Inflammatory macrophage (primary cell): ENCODE measurements at regions not wholly inside any gene's neighbourhood (a gene's known extent, or its start where the extent isn't known, plus 50 kb on each side); places are given as distances from the start of the nearest gene placed in this dataset.

Experiments
- DNase-seq, 2 donors: peaks; one replicate each; pipeline ENCODE4 v3.0.0-alpha.2; 2020 to 2022

- no peak for DNase-seq
Observed at GRCh38 chr2:222146488-222146887, 152.3 kb downstream of the PAX3 start.

- no peak for DNase-seq
Observed at GRCh38 chr2:222142027-222142426, 156.8 kb downstream of the PAX3 start.

- DNase-seq: no peak
Observed at GRCh38 chr2:222136106-222136630, 162.6 kb downstream of the PAX3 start.

GRCh38 chr2:222134654-222135053 is 164.1 kb downstream of the PAX3 start:
- DNase-seq: no peak

- DNase-seq: no peak
Observed at GRCh38 chr2:222133897-222134296, 164.9 kb downstream of the PAX3 start.

GRCh38 chr2:222130855-222131254 is 167.9 kb downstream of the PAX3 start:
- no peak for DNase-seq

GRCh38 chr2:222127660-222128059 is 171.1 kb downstream of the PAX3 start:
- no peak for DNase-seq

GRCh38 chr2:222120933-222121332 is 177.9 kb downstream of the PAX3 start:
- no peak for DNase-seq

GRCh38 chr2:222115296-222115695 is 183.5 kb downstream of the PAX3 start:
- no peak for DNase-seq

- DNase-seq: no peak
Observed at GRCh38 chr2:222108957-222109585, 189.7 kb downstream of the PAX3 start.

GRCh38 chr2:222108497-222108896 is 190.3 kb downstream of the PAX3 start:
- no peak for DNase-seq

- DNase-seq: no peak
Observed at GRCh38 chr2:222105046-222105445, 193.8 kb downstream of the PAX3 start.

- DNase-seq: no peak
Observed at GRCh38 chr2:222102575-222103349, 196.0 kb downstream of the PAX3 start.

- DNase-seq: no peak
Observed at GRCh38 chr2:222100704-222101699, 197.8 kb downstream of the PAX3 start.

- DNase-seq: no peak
Observed at GRCh38 chr2:222088561-222088960, 210.2 kb downstream of the PAX3 start.

- DNase-seq: no peak
Observed at GRCh38 chr2:222087998-222088397, 210.8 kb downstream of the PAX3 start.

- no peak for DNase-seq
Observed at GRCh38 chr2:222082201-222082600, 216.6 kb downstream of the PAX3 start.

- no peak for DNase-seq
Observed at GRCh38 chr2:222080141-222080540, 218.7 kb downstream of the PAX3 start.

- DNase-seq: no peak
Observed at GRCh38 chr2:222076973-222077690, 221.7 kb downstream of the PAX3 start.

- no peak for DNase-seq
Observed at GRCh38 chr2:222074674-222075073, 224.1 kb downstream of the PAX3 start.

- no peak for DNase-seq
Observed at GRCh38 chr2:222071911-222072310, 226.9 kb downstream of the PAX3 start.

GRCh38 chr2:222064286-222064685 is 234.5 kb downstream of the PAX3 start:
- DNase-seq: no peak
